Hepatocyte (in vitro differentiated cells): ENCODE measurements at regions not wholly inside any gene's neighbourhood (a gene's known extent, or its start where the extent isn't known, plus 50 kb on each side); places are given as distances from the start of the nearest gene placed in this dataset.

ENCODE experiments used
- DNase-seq: peaks from one replicate; pipeline ENCODE4 v3.0.0-alpha.2; 2016; ENCODE audit warnings: low spot score
- H2AFZ ChIP-seq: fragments of 200-600 bp; sonication (generic); 2 replicates; pipeline ENCODE4 v1.6.0; 2016; ENCODE audit warnings: antibody characterized with exemption, mild to moderate bottlenecking
- H3K27ac ChIP-seq: fragments of 200-600 bp; sonication (generic); 2 replicates; pipeline ENCODE4 v1.5.1; 2016; ENCODE audit warnings: mild to moderate bottlenecking
- H3K27me3 ChIP-seq: fragments of 200-600 bp; sonication (generic); 2 replicates; pipeline ENCODE4 v1.6.1; 2016
- H3K36me3 ChIP-seq: fragments of 200-600 bp; sonication (generic); replicated peaks from 2 replicates; pipeline ENCODE4 v1.5.1; 2016; ENCODE audit warnings: low read depth; ENCODE audit not compliant: insufficient read depth
- H3K4me1 ChIP-seq: fragments of 200-600 bp; sonication (generic); 2 replicates; pipeline ENCODE4 v1.5.1; 2016; ENCODE audit warnings: mild to moderate bottlenecking, moderate library complexity; ENCODE audit not compliant: insufficient read depth
- H3K4me2 ChIP-seq: fragments of 200-600 bp; sonication (generic); 2 replicates; pipeline ENCODE4 v1.6.0; 2016
- H3K4me3 ChIP-seq: fragments of 200-600 bp; sonication (generic); 2 replicates; pipeline ENCODE4 v1.5.1; 2016; ENCODE audit warnings: mild to moderate bottlenecking
- H3K79me2 ChIP-seq: fragments of 200-600 bp; sonication (generic); 2 replicates; pipeline ENCODE4 v1.6.0; 2017; ENCODE audit warnings: mild to moderate bottlenecking
- H3K9me2 ChIP-seq: fragments of 200-600 bp; sonication (generic); replicated peaks from 2 replicates; pipeline ENCODE4 v1.6.0; 2017; ENCODE audit warnings: mild to moderate bottlenecking; ENCODE audit not compliant: insufficient read depth
- H3K9me3 ChIP-seq: fragments of 200-600 bp; sonication (generic); 2 replicates; pipeline ENCODE4 v1.5.1; 2016; ENCODE audit warnings: low read depth, mild to moderate bottlenecking
- H4K20me1 ChIP-seq: fragments of 200-600 bp; sonication (generic); 2 replicates; pipeline ENCODE4 v1.6.0; 2016; ENCODE audit warnings: mild to moderate bottlenecking; ENCODE audit not compliant: insufficient read depth, poor library complexity, severe bottlenecking
- EZH2 ChIP-seq: fragments of 200-600 bp; sonication (generic); IDR thresholded peaks from 2 replicates; pipeline ENCODE4 v1.6.1; 2016; ENCODE audit warnings: antibody characterized with exemption, mild to moderate bottlenecking, borderline replicate concordance
- EZH2phosphoT487 ChIP-seq: fragments of 200-600 bp; sonication (generic); IDR thresholded peaks from one replicate; pipeline ENCODE4 v1.6.1; 2018; ENCODE audit warnings: antibody characterized with exemption, mild to moderate bottlenecking, low read depth, moderate library complexity; ENCODE audit not compliant: unreplicated experiment, severe bottlenecking
- WGBS: methylation state at CpG from one replicate; pipeline ENCODE4 v1.1.6; 2016; ENCODE audit warnings: low lambda C conversion rate; ENCODE audit errors: missing lambda C conversion rate; 5-methylcytosine and 5-hydroxymethylcytosine counted together
- TF ChIP-seq, protein P1 (sequence below): fragments of 200-600 bp; sonication (generic); IDR thresholded peaks from 2 replicates; pipeline ENCODE4 v1.5.1; 2016; ENCODE audit warnings: antibody characterized with exemption, mild to moderate bottlenecking; ENCODE audit not compliant: poor library complexity

DNA sequence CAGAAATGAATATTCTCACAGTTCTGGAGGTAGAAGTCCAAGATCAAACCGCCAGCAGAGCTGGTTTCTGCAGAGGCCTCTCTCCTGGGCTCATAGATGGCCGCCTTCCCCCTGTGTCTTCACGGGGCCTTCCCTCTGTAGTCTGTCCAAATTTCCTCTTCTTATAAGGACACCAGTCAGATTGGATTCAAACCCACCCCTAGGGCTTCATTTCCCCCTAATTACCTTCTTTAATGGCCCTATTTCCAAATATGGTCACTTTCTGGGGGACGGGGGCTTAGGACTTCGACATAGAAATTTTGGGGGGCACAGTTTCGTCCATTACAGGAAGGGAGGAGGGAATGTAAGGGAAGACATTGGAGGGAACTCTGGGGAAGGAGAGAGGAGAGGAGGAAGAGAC lies 132.6 kb downstream of the DDX1 start:
- Histone ChIP-seq H3K79me2 (no peaks in the 10 kb centered on the region), H3K4me3 (no peak overlapping the region), H4K20me1 (no peaks in the 10 kb centered on the region), H2AFZ (no peak overlapping the region), H3K9me2 (no peaks in the 10 kb centered on the region), H3K9me3 (no peaks in the 10 kb centered on the region), H3K4me1 (no peaks in the 10 kb centered on the region), H3K27me3 (no peaks in the 10 kb centered on the region), H3K4me2 (no peak overlapping the region), H3K27ac (no peak overlapping the region), H3K36me3 (no peaks in the 10 kb centered on the region)
- DNase-seq = no peak
- TF ChIP-seq EZH2phosphoT487 (no peak), EZH2 (no peak)
- TF ChIP-seq, protein P1, sequence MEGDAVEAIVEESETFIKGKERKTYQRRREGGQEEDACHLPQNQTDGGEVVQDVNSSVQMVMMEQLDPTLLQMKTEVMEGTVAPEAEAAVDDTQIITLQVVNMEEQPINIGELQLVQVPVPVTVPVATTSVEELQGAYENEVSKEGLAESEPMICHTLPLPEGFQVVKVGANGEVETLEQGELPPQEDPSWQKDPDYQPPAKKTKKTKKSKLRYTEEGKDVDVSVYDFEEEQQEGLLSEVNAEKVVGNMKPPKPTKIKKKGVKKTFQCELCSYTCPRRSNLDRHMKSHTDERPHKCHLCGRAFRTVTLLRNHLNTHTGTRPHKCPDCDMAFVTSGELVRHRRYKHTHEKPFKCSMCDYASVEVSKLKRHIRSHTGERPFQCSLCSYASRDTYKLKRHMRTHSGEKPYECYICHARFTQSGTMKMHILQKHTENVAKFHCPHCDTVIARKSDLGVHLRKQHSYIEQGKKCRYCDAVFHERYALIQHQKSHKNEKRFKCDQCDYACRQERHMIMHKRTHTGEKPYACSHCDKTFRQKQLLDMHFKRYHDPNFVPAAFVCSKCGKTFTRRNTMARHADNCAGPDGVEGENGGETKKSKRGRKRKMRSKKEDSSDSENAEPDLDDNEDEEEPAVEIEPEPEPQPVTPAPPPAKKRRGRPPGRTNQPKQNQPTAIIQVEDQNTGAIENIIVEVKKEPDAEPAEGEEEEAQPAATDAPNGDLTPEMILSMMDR = no peak
- WGBS = 91% methylated on average over 6 of the region's 6 CpGs

DNA sequence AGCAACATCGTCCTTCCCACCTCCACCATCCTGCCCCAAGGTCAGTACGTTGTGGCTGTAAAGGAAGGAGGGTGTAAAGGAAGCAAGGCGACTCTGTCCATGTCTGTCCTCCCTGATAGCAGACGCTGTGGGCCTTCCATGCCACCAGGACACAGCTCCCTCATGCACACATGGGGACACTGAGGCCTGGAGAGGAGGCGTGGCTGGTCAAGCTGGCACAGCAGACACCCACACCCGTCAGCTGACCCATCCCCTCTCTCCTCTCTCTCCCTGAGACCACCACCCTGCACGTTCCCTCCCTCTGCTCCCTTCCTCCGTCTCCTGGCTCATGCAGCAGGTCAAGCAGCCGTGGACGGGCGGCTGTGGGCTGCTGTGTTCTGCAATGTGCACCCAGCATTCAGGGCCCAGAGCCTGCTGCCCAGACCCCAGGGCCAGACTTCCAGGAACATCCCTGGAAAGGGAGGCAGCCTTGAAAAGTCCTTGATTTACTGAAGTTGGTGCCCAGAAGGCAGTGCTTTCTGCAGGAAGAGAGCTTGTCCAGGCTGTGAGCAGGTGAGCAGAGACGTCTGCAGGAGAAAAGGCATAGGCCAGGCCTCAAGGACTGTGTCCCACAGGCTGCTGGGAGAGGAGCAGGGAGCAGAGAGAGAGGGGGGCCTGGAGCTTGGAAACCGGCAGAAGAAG lies 133.6 kb downstream of the DDX1 start:
- Histone ChIP-seq H3K9me2 (no peaks in the 10 kb centered on the region), H3K36me3 (no peaks in the 10 kb centered on the region), H3K4me3 (no peak overlapping the region), H3K9me3 (no peaks in the 10 kb centered on the region), H3K4me1 (peaks cover 2% of the 10 kb centered on the region), H3K27me3 (no peaks in the 10 kb centered on the region), H2AFZ (no peak overlapping the region), H3K79me2 (no peaks in the 10 kb centered on the region), H4K20me1 (no peaks in the 10 kb centered on the region), H3K27ac (no peak overlapping the region), H3K4me2 (no peak overlapping the region)
- no peak for TF ChIP-seq EZH2
- DNase-seq = no peak
- WGBS = 80% methylated on average over 13 of the region's 13 CpGs

DNA sequence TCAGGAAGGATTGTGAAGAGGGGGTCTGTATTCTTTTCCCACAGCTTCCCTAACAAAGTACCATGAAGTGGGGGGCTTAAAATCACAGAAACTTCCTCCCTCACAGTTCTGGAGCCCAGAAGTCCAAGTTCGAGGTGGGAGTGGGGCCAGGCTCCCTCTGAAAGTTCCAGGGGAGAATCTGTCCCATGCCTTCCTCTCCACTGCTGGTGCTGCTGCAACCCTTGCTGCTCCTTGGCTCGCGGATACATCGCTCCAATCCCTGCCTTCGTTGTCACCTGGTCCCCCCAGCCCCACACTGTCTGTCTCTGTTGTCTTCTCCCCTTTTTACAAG lies 134.1 kb downstream of the DDX1 start:
- 97% methylated on average over 5 of the region's 5 CpGs for WGBS
- Histone ChIP-seq H4K20me1 (no peaks in the 10 kb centered on the region), H3K27ac (no peak overlapping the region), H2AFZ (no peak overlapping the region), H3K4me3 (no peak overlapping the region), H3K27me3 (no peaks in the 10 kb centered on the region), H3K36me3 (no peaks in the 10 kb centered on the region), H3K4me1 (peaks cover 7% of the 10 kb centered on the region), H3K9me2 (no peaks in the 10 kb centered on the region), H3K79me2 (no peaks in the 10 kb centered on the region), H3K4me2 (no peak overlapping the region), H3K9me3 (no peaks in the 10 kb centered on the region)
- TF ChIP-seq EZH2 = no peak
- TF ChIP-seq, protein P1 = no peak
- no peak for TF ChIP-seq EZH2phosphoT487
- DNase-seq = no peak

DNA sequence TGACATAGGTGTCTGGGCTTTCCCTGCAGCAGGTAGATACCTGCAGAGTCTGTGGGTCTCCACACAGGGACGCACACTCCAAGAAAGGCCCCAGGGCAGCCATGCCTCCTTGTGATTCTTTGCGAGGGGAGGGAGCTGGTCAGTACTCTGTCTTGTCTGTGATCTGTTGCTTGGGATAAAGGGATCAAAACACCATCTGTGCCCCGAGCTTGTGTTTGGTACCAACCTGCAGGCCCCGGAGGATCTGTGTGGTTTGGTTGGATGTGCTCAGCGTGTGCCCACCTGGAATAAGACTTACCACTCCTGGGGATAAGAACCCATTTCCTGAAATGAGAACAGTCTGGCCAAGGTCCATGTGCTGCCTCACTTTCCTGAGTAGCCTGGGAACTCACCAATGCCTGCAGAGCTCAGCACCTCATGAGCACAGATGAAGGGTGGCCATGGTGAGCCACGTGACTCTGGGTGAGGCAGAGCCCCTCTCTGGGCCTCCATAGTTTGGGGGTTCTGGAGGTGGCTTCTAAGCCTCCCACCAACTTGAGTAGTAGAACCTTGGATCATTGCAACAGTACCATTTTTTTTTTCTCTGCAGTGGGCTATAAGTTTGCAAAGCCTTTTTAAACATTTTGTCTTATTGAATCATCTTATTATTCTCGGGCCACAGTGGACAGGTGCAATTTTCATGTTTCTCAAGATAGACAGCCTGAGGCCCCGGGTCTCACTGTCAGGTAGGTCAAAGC lies 134.8 kb downstream of the DDX1 start:
- Histone ChIP-seq H4K20me1 (no peaks in the 10 kb centered on the region), H3K9me2 (no peaks in the 10 kb centered on the region), H3K4me3 (no peak overlapping the region), H3K27ac (no peak overlapping the region), H2AFZ (no peak overlapping the region), H3K27me3 (no peaks in the 10 kb centered on the region), H3K36me3 (no peaks in the 10 kb centered on the region), H3K4me1 (peaks cover 11% of the 10 kb centered on the region), H3K9me3 (no peaks in the 10 kb centered on the region), H3K4me2 (no peak overlapping the region), H3K79me2 (no peaks in the 10 kb centered on the region)
- WGBS = 91% methylated on average over 8 of the region's 8 CpGs
- DNase-seq = no peak
- TF ChIP-seq EZH2phosphoT487 (no peak), EZH2 (no peak)
- TF ChIP-seq, protein P1 = no peak
